ENCODE measurements at regions not wholly inside any gene's neighbourhood (a gene's known extent, or its start where the extent isn't known, plus 50 kb on each side); places are given as distances from the start of the nearest gene placed in this dataset.

DNA sequence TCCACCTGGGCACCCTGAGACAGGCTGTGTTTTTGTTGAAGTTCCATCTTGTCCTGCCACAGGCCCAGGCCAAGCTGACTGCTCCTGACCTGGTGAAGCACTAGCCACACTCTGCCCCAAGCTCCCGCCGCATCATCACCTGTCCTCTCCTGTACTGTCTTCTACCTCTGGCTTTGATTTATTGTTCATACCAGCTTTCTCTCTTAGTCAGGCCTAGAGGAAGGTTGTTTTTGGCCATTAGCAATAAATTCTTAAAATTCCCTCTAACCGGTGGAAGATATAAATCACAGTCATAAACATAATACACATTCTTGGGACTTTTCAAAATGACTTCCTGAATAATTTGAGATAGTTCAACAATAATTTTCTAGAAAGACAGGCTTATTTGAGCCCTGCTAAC, 169.4 kb downstream of the DAD1 start:
- Histone ChIP-seq H3K27ac (no peak overlapping the region), H3K36me3 (no peaks in the 10 kb centered on the region), H3K27me3 (no peaks in the 10 kb centered on the region), H3K4me3 (no peak overlapping the region), H3K9me3 (no peaks in the 10 kb centered on the region), H3K4me1 (peaks cover 0 to 6% (median 0%) of the 10 kb centered on the region in 4 donors)
- DNase-seq: no peak
- WGBS, 2 donors: 69 to 78% methylated on average over 3 of the region's 3 CpGs
- ATAC-seq (ENCODE audit: low FRiP score in 2 of 2): no peak
- TF ChIP-seq POLR2A (IDR thresholded peaks at IDR 0.05): no peak
- no peak for TF ChIP-seq CTCF (IDR thresholded peaks at IDR 0.05)
- no peak for TF ChIP-seq EP300 (IDR thresholded peaks at IDR 0.05)
- TF ChIP-seq POLR2AphosphoS5 (IDR thresholded peaks at IDR 0.05): no peak

- TF ChIP-seq POLR2AphosphoS5 (IDR thresholded peaks at IDR 0.05): no peak
- WGBS, 2 donors: 31 to 36% methylated on average over 5 of the region's 5 CpGs
- Histone ChIP-seq H3K9me3 (no peaks in the 10 kb centered on the region), H3K27ac (no peak overlapping the region), H3K27me3 (no peaks in the 10 kb centered on the region), H3K4me3 (no peak overlapping the region), H3K4me1 (peaks cover 0 to 7% (median 0%) of the 10 kb centered on the region in 4 donors), H3K36me3 (no peaks in the 10 kb centered on the region)
- DNase-seq (no peak), ATAC-seq (ENCODE audit: low FRiP score in 2 of 2) (no peak)
Measured at GRCh38 chr14:22418631-22419030, 170.4 kb downstream of the DAD1 start.

GRCh38 chr14:22417914-22418313, 171.1 kb downstream of the DAD1 start:
- 84 to 89% methylated on average over 5 of the region's 5 CpGs for WGBS, 2 donors

DNA sequence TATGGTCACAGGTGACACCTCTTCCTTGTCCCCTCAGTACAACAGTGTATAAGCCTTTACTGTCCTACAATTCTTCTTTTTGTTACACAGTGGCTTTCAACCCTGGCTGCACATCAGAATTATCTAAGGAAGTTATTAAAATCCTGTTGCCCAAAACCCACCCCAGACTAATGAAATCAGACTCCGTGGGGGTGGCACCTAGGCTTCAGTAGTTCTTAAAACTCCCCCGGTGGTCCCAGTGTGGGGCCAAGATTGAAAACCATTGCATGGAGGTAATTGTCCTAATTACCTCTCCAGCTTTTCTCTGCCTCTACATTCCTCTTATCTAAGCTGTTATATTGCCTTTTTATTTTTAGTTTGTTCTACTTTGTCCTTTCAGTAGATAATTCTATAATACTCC, 172.8 kb downstream of the DAD1 start:
- ATAC-seq (ENCODE audit: low FRiP score in 2 of 2): no peak
- Histone ChIP-seq H3K4me1 (peaks cover 0 to 7% (median 0%) of the 10 kb centered on the region in 4 donors), H3K9me3 (no peaks in the 10 kb centered on the region), H3K36me3 (no peaks in the 10 kb centered on the region), H3K4me3 (no peak overlapping the region), H3K27ac (no peak overlapping the region), H3K27me3 (no peaks in the 10 kb centered on the region)
- TF ChIP-seq CTCF (IDR thresholded peaks at IDR 0.05) (no peak), EP300 (IDR thresholded peaks at IDR 0.05) (no peak), POLR2AphosphoS5 (IDR thresholded peaks at IDR 0.05) (no peak), POLR2A (IDR thresholded peaks at IDR 0.05) (no peak)
- 85 to 90% methylated on average over 2 of the region's 2 CpGs for WGBS, 2 donors
- DNase-seq: no peak

More at GRCh38 chr14:22417914-22418313, 171.1 kb downstream of the DAD1 start:
- no peak for ATAC-seq (ENCODE audit: low FRiP score in 2 of 2)
- TF ChIP-seq POLR2AphosphoS5 (IDR thresholded peaks at IDR 0.05) (no peak), CTCF (IDR thresholded peaks at IDR 0.05) (no peak), EP300 (IDR thresholded peaks at IDR 0.05) (no peak), POLR2A (IDR thresholded peaks at IDR 0.05) (no peak)
- Histone ChIP-seq H3K27me3 (no peaks in the 10 kb centered on the region), H3K4me1 (peaks cover 0 to 7% (median 0%) of the 10 kb centered on the region in 4 donors), H3K36me3 (no peaks in the 10 kb centered on the region), H3K4me3 (no peak overlapping the region), H3K27ac (no peak overlapping the region), H3K9me3 (no peaks in the 10 kb centered on the region)
- no peak for DNase-seq

- ATAC-seq (ENCODE audit: low FRiP score in 2 of 2): no peak
- no peak for DNase-seq
- no peaks in the 10 kb centered on the region for H3K9me3 ChIP-seq
- H3K4me1 ChIP-seq: peaks cover 0 to 7% (median 0%) of the 10 kb centered on the region in 4 donors
- no peak for TF ChIP-seq CTCF (IDR thresholded peaks at IDR 0.05)
- TF ChIP-seq POLR2A (IDR thresholded peaks at IDR 0.05): no peak
- TF ChIP-seq EP300 (IDR thresholded peaks at IDR 0.05): no peak
- TF ChIP-seq POLR2AphosphoS5 (IDR thresholded peaks at IDR 0.05): no peak
- H3K36me3 ChIP-seq: no peaks in the 10 kb centered on the region
- H3K4me3 ChIP-seq: no peak overlapping the region
- no peak overlapping the region for H3K27ac ChIP-seq
- no peaks in the 10 kb centered on the region for H3K27me3 ChIP-seq
- WGBS, 2 donors: 95 to 96% methylated on average over 1 of the region's 1 CpG
Measured at GRCh38 chr14:22415605-22415959, 173.4 kb downstream of the DAD1 start.

Measured in upper lobe of left lung (tissue), 6 donors.